Non-pigmented ciliary epithelial cell (primary cell): ENCODE measurements at regions not wholly inside any gene's neighbourhood (a gene's known extent, or its start where the extent isn't known, plus 50 kb on each side); places are given as distances from the start of the nearest gene placed in this dataset.

Source experiments
- DNase-seq: peaks from one replicate; pipeline ENCODE4 v3.0.0-alpha.2; 2010; ENCODE audit warnings: low read depth

GRCh38 chr11:37512156-37512780 lies 914.2 kb upstream of the RAG2 start:
- DNase-seq = no peak

- DNase-seq = no peak
Measured at GRCh38 chr11:37511425-37511933, 913.4 kb upstream of the RAG2 start.

GRCh38 chr11:37509506-37509905 lies 911.5 kb upstream of the RAG2 start:
- DNase-seq = no peak

- no peak for DNase-seq
Measured at GRCh38 chr11:37506531-37506930, 908.5 kb upstream of the RAG2 start.

- DNase-seq = no peak
Measured at GRCh38 chr11:37505406-37505805, 907.4 kb upstream of the RAG2 start.

- DNase-seq = peak; percentile 90
Measured at GRCh38 chr11:37504921-37505320, 906.9 kb upstream of the RAG2 start.

- peak; percentile 90 for DNase-seq
Measured at GRCh38 chr11:37504060-37504611, 906.1 kb upstream of the RAG2 start.

- DNase-seq = no peak
Measured at GRCh38 chr11:37503411-37504059, 905.5 kb upstream of the RAG2 start.

- no peak for DNase-seq
Measured at GRCh38 chr11:37502202-37502601, 904.2 kb upstream of the RAG2 start.

GRCh38 chr11:37500425-37500824 lies 902.4 kb upstream of the RAG2 start:
- no peak for DNase-seq

GRCh38 chr11:37497326-37497725 lies 899.3 kb upstream of the RAG2 start:
- no peak for DNase-seq

GRCh38 chr11:37496201-37496600 lies 898.2 kb upstream of the RAG2 start:
- no peak for DNase-seq

GRCh38 chr11:37484298-37484697 lies 886.3 kb upstream of the RAG2 start:
- no peak for DNase-seq

GRCh38 chr11:37483761-37484160 lies 885.7 kb upstream of the RAG2 start:
- DNase-seq = no peak

GRCh38 chr11:37474889-37475288 lies 876.9 kb upstream of the RAG2 start:
- no peak for DNase-seq

- DNase-seq = no peak
Measured at GRCh38 chr11:37468344-37468743, 870.3 kb upstream of the RAG2 start.

GRCh38 chr11:37465221-37465620 lies 867.2 kb upstream of the RAG2 start:
- no peak for DNase-seq

- DNase-seq = no peak
Measured at GRCh38 chr11:37459456-37459855, 861.4 kb upstream of the RAG2 start.

GRCh38 chr11:37456746-37457145 lies 858.7 kb upstream of the RAG2 start:
- DNase-seq = no peak

GRCh38 chr11:37451903-37452302 lies 853.9 kb upstream of the RAG2 start:
- no peak for DNase-seq

GRCh38 chr11:37450613-37451012 lies 852.6 kb upstream of the RAG2 start:
- no peak for DNase-seq

- DNase-seq = peak; percentile 34
Measured at GRCh38 chr11:37449146-37449545, 851.1 kb upstream of the RAG2 start.

- DNase-seq = no peak
Measured at GRCh38 chr11:37442576-37442975, 844.5 kb upstream of the RAG2 start.
